GM23248 (cell line): ENCODE measurements at regions not wholly inside any gene's neighbourhood (a gene's known extent, or its start where the extent isn't known, plus 50 kb on each side); places are given as distances from the start of the nearest gene placed in this dataset.

ENCODE experiments used
- EZH2 ChIP-seq: fragments of 200-600 bp; sonication (generic); IDR thresholded peaks from 2 replicates; pipeline ENCODE4 v1.6.1; 2018; ENCODE audit warnings: antibody characterized with exemption, mild to moderate bottlenecking; ENCODE audit not compliant: insufficient read depth, poor library complexity, severe bottlenecking
- EZH2phosphoT487 ChIP-seq: fragments of 200-600 bp; sonication (generic); IDR thresholded peaks from 2 replicates; pipeline ENCODE4 v1.6.1; 2018; ENCODE audit warnings: antibody characterized with exemption, moderate library complexity, mild to moderate bottlenecking, low read depth; ENCODE audit not compliant: insufficient read depth

DNA sequence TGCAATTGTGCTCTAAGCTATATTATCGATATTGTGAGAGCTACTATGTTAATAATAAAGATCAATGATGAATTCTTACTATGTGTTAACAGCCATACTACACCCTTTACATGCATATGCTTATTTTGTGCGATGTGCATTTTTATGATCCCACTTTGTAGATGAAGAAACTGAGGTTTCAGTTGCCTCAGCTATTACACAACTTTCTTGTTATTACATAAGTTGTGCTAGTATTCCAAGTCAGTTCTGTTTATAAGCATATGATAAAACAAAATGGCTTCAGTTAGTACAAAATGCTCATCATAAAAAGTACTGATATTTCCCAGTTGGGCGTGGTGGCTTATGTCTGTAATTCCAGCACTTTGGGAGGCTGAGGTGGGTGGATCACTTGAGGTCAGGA, 471.5 kb upstream of the DCN start:
- TF ChIP-seq EZH2 (no peak), EZH2phosphoT487 (no peak)
